ENCODE measurements at regions not wholly inside any gene's neighbourhood (a gene's known extent, or its start where the extent isn't known, plus 50 kb on each side); places are given as distances from the start of the nearest gene placed in this dataset.

DNA sequence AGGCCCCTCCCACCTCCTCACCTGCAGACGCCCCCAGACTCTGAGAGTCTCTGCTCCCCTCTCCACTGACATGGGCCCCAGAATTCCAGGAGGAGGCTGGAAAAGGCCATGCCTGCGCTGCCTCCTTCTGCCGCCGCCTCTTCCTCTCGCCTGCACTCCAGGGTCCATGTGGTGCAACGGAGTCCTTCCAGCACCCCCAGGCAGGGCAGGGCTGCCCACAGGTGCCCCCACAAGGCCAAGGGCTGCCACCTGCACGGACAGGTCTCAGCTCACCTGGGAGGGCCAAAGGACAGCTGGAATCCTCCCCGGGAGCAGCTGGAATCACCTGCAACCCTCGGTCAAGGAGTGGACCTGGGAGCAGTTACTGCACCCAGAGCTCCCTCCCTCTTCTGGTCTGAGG is 194.9 kb downstream of the RBFOX3 start:
- DNase-seq, result no peak

GRCh38 chr17:79415365-79415764 is 195.5 kb downstream of the RBFOX3 start:
- no peak for DNase-seq

DNA sequence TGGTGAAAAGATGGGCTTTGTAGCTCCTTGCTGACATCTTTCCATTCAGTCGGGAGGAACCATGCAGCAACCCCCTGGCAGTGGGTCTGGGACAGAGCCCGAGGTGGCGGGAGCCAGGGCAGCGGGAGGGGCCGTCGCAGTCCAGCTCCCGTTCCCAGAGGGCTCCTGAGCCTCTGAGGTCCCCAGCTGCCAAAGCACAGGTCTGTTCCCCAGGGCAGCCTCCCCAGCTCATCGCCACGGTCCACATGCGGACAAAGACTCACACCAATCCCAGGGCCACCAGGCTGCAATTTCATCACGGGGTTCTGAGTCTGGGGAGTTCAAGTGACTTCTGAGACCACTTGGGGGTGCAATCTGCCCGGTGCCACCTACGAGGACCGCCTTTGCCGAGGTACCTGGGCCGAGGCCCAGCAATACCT is 196.0 kb downstream of the RBFOX3 start:
- no peak for DNase-seq

- DNase-seq, result no peak
Observed at GRCh38 chr17:79414063-79414792, 196.6 kb downstream of the RBFOX3 start.

- DNase-seq, result no peak
Observed at GRCh38 chr17:79413611-79414010, 197.2 kb downstream of the RBFOX3 start.

DNA sequence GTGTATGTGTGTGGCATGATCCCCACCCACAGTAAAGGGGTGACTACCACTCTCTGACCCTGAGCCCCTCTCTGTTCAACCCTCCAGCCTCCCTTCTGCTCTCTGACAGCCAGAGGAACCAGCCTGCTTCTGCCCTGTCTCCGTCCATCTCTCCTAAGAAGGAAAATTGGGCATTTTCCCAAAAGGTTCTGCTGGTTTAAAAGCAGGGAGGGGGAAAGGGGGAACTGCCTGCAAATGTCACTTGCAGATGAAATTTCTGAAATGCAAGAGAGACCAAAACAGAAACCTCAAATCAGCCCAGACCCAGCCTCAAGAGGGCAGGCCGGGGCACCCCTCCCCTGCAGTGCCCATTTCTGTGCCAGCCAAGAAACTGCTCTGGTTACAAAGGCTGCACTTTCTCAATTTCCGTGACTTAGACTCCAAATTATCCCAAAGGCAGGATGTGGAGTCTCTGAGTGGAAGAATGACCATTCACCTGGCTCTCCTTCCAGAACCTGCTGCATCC is 197.9 kb downstream of the RBFOX3 start:
- DNase-seq, result no peak

DNA sequence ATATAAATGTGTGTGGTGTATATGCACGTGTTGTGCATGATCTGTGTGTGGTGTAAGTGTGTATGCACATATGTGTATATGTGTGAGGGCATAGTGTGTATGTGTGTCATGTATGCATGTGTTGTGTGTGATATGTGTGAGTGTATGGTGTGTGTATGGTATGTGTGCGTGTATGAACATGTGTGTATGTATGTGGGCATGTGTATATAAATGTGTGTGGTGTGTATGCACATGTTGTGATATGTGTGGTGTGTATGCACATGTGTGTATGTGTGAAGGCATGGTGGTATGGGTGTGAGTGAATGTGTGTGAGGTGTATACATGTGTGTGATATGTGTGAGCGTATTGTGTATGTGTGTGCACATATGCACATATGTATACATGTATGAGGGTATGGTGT is 198.7 kb downstream of the RBFOX3 start:
- no peak for DNase-seq

DNA sequence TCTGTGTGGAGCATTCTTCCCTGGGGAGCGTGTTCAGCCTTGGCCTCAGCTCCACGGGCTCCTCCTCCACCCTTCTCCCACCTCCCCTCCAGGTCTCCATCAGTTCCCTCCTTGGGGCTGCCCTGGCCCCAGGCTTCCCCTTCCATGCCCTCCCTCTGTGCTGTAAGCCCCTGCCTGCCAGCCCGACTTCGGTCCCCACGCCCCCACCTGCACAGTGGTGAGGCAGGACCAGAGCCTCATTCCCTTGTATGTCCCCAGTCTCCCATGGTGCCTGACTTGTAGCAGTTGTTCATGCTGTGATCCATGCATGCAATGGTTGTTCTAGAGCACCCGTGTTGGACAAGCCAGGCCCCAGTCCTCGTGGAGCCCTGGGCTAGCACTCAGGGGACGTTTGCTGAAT is 199.4 kb downstream of the RBFOX3 start:
- DNase-seq, result no peak

GRCh38 chr17:79410681-79411080 is 200.2 kb downstream of the RBFOX3 start:
- DNase-seq, result no peak

- DNase-seq, result no peak
Observed at GRCh38 chr17:79408251-79408650, 202.6 kb downstream of the RBFOX3 start.

DNA sequence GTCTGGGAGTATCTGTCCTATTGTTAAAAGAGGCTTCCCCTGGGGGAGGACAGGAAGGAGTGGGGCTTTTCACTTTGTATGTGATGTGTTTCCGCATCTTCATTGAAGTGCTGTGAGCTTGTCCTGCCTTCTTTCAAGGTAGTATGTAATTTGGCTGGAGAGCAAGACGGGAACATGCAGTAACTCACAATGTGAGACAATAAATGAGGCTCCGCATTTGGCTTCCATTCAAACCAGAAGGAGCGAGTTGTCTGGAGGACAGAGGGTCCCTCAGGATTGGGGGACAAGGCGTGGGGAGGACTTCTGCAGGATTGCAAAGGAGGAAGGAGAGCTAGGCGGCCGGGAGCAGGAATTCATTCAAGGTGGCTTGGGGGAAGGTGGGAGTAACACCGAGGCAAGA is 203.5 kb downstream of the RBFOX3 start:
- no peak for DNase-seq

DNA sequence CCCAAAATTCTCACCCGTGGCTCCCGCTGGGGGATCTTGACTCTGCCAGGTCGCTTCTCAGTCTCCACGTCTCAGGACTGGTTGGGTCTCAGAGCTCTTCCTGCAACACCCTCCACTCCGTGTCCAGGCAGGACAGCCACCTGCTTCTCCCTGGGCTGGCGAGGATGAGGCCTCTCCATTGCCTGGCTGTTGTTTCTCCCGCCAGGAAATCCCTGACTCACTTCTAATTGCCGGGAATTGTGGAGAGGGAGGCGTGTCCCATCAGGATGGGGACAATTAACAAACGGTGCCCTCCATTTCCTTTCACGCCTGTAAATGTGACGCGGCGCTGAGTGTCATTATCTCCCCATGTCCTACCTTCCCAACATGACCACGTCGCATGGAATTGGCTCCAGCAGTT is 204.5 kb downstream of the RBFOX3 start:
- no peak for DNase-seq

DNA sequence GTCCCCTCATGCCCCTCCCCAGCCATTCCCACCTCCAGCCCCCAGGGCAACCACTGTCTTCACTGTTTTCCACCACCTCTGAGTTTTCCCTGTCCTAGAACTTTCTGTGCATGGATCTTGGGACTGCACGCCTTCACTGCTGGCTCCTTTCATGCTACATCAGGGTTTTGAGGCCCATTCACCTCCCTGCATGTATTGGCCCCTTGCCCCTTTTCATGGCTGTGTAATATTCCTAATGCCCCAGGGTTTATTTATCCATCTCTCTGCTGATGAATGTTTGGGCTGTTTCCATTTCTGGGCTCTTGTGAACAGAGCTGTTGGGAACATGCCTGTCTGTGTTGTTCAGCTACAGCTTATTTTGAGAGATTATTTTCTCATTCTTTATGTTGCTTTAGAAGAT is 205.0 kb downstream of the RBFOX3 start:
- no peak for DNase-seq

GRCh38 chr17:79404136-79404911 is 206.5 kb downstream of the RBFOX3 start:
- no peak for DNase-seq

GRCh38 chr17:79401704-79402674 is 208.9 kb downstream of the RBFOX3 start:
- DNase-seq, result no peak

DNA sequence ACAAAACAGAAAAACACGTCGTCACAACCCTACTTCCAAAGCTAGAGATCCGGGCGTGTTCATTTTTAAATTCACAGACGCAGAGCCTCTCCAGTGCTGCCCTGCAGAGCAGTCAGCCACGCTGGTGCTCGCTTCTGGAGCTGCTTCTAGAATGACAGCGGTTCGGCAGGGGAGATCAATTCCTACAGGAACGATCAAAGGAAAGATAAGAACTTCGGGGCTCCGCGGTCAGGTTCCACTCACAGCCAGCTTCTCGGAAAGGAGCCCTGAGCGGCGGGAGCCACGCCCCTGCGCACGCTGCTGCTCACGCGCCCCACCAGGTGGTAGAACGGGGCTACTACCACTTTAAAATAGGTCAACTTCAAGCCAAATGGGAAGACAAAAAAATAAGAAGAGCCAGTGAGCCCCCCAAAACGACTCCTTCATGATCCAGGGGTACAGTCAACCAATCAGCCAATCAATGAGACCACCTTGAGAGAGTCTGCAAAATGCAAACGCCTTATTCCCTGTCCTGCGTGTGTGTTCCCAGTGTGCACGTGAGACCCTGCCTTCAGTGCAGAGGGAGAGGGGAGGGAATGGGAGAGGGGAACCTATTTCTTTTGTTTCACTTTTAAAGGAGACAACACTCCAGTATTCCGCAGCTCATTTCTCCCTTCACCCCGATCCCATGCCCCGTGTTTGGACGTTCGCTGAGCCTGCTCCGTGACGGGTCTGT is 209.7 kb downstream of the RBFOX3 start:
- peak; percentile 23 for DNase-seq

DNA sequence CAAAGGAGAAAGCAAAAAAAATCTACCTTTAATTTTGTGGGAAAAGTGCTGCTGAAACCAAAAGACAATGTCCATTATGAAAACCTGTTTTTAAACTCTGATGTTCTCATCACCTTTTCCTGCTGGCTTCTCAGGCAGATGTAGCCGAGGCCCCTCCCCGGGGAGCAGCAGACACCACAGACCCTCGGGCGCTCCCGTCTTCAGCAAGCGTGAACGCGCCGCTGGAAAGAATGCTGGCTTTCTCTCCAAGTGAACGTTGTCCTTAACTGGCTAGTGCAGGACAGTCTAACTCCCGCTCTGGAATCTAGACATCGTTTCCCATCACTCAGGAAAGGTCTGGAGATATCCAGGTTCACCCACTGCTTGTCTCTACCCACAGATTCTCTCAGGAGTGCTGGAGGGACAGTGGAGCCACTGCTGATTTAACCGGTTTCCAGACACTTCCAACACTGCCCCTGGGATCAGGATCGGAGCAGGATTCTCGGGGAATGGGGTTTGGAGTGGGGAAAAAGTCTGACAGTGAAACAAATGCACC is 211.2 kb downstream of the RBFOX3 start:
- DNase-seq, result no peak

GRCh38 chr17:79398441-79398840 is 212.4 kb downstream of the RBFOX3 start:
- no peak for DNase-seq

DNA sequence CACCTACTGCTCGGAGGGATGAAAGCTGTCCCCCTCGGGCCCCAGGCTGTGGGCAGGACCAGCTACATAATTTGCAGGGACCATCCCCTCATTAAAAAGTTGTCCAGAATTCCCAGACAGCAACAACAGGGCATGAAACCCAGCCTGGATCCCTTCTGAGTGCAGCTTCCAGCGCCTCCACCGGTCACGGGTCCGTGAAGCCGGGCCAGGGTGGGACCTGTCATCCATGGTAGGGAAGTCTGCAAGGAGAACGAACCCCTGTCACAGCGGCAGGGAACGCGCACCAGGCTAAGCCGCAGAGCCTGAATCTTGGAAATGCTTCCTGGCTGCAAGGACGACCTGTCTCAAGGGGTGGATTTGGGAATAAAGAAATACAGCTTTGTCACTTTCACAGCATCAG is 214.2 kb downstream of the RBFOX3 start:
- no peak for DNase-seq

DNA sequence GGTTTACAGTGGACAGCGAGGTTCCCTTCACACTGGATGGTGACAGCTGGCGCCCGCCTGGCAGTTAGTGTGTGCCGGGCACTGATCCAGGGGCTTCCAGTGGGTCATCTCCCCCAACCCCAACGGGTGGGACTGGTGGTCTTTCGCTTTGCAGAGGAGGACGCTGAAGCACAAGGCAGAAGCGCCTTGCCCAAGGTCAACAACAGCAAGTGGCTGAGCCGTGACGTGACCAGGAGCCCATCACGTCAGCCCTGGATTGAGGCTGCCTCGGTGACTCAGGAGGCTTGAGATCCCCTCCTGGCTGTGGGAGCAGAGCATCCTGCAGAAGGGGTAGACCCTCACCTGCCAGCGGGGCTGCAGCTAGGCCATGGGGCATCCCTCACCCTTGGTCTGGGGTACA is 215.3 kb downstream of the RBFOX3 start:
- no peak for DNase-seq

GRCh38 chr17:79395066-79395465 is 215.8 kb downstream of the RBFOX3 start:
- no peak for DNase-seq
